WTC11 (cell line): ENCODE measurements at regions not wholly inside any gene's neighbourhood (a gene's known extent, or its start where the extent isn't known, plus 50 kb on each side); places are given as distances from the start of the nearest gene placed in this dataset.

Experiments
- ATAC-seq: fragments of 200-7000 bp; cut with Tn5 transposase; 2 replicates; pipeline ENCODE4 v1.10.0; 2021; ENCODE audit warnings: mild to moderate bottlenecking, moderate library complexity
- CTCF ChIA-PET: fragments of 300-600 bp; sonication (Branson Sonifier 250); formaldehyde crosslinking; loops from one replicate; lab custom pipeline; 2021; ENCODE audit warnings: antibody characterized with exemption; lab: Charles Lee
- POLR2A ChIA-PET: fragments of 350-600 bp; sonication (Branson Sonifier 250); formaldehyde crosslinking; loops from one replicate; lab custom pipeline; 2021; ENCODE audit warnings: antibody characterized with exemption; lab: Charles Lee
- DNase-seq: peaks from one replicate; pipeline ENCODE4 v3.0.0; 2021; ENCODE audit warnings: low spot score
- H3K27ac Mint-ChIP-seq: 2 replicates; pipeline ENCODE4 v1.8.0; 2021; ENCODE audit warnings: mixed read lengths
- H3K27me3 Mint-ChIP-seq: 2 replicates; pipeline ENCODE4 v1.8.0; 2021; ENCODE audit warnings: low read depth, mild to moderate bottlenecking, moderate library complexity, mixed read lengths
- H3K36me3 Mint-ChIP-seq: 2 replicates; pipeline ENCODE4 v1.8.0; 2021; ENCODE audit warnings: mixed read lengths
- H3K4me1 Mint-ChIP-seq: 2 replicates; pipeline ENCODE4 v1.8.0; 2022; ENCODE audit warnings: mixed read lengths
- H3K4me3 Mint-ChIP-seq: 2 replicates; pipeline ENCODE4 v1.8.0; 2021; ENCODE audit warnings: mild to moderate bottlenecking, moderate library complexity, mixed read lengths
- H3K9me3 Mint-ChIP-seq: 2 replicates; pipeline ENCODE4 v1.8.0; 2021; ENCODE audit warnings: mixed read lengths
- E2F1 ChIP-seq: sonication (generic); formaldehyde crosslinking; IDR thresholded peaks from 2 replicates; pipeline ENCODE4 v1.8.0; 2022; ENCODE audit warnings: mild to moderate bottlenecking, missing genetic modification reagents
- E2F4 ChIP-seq: sonication (generic); formaldehyde crosslinking; IDR thresholded peaks from 2 replicates; pipeline ENCODE4 v1.8.1; 2022; ENCODE audit warnings: low read depth, mild to moderate bottlenecking, moderate library complexity, missing genetic modification reagents, borderline replicate concordance
- GRHL2 ChIP-seq: fragments of 250-450 bp; sonication (Bioruptor Pico); IDR thresholded peaks from 2 replicates; pipeline ENCODE4 v1.8.0; 2022; ENCODE audit warnings: mild to moderate bottlenecking, moderate library complexity; ENCODE audit not compliant: insufficient replicate concordance, severe bottlenecking
- HMGXB4 ChIP-seq: sonication (generic); formaldehyde crosslinking; IDR thresholded peaks from 2 replicates; pipeline ENCODE4 v1.8.1; 2023; ENCODE audit warnings: mild to moderate bottlenecking, moderate library complexity, missing genetic modification reagents
- PRRX2 ChIP-seq: fragments of 250-450 bp; sonication (Bioruptor Pico); IDR thresholded peaks from 2 replicates; pipeline ENCODE4 v1.8.0; 2021; ENCODE audit warnings: mild to moderate bottlenecking
- SMAD4 ChIP-seq: sonication (generic); formaldehyde crosslinking; IDR thresholded peaks from 2 replicates; pipeline ENCODE4 v1.8.0; 2022; ENCODE audit warnings: mild to moderate bottlenecking, missing genetic modification reagents
- SP1 ChIP-seq: sonication (generic); formaldehyde crosslinking; conservative IDR thresholded peaks from 2 replicates; pipeline ENCODE4 v1.8.1; 2022; ENCODE audit warnings: missing genetic modification reagents
- TEAD4 ChIP-seq: sonication (generic); formaldehyde crosslinking; IDR thresholded peaks from 2 replicates; pipeline ENCODE4 v1.8.0; 2022; ENCODE audit warnings: mild to moderate bottlenecking, missing genetic modification reagents
- ZNF263 ChIP-seq: sonication (generic); formaldehyde crosslinking; IDR thresholded peaks from 2 replicates; pipeline ENCODE4 v1.8.1; 2022; ENCODE audit warnings: low read depth, mild to moderate bottlenecking, moderate library complexity, missing genetic modification reagents
- ZNF396 ChIP-seq: fragments of 250-450 bp; sonication (Bioruptor Pico); IDR thresholded peaks from 2 replicates; pipeline ENCODE4 v1.8.0; 2021; ENCODE audit warnings: mild to moderate bottlenecking, moderate library complexity, borderline replicate concordance
- TF ChIP-seq, protein P1 (sequence below): sonication (generic); formaldehyde crosslinking; conservative IDR thresholded peaks from 2 replicates; pipeline ENCODE4 v1.8.1; 2023; ENCODE audit warnings: mild to moderate bottlenecking, low read depth, missing genetic modification reagents, moderate library complexity
- TF ChIP-seq, protein P2 (sequence below): sonication (generic); formaldehyde crosslinking; IDR thresholded peaks from 2 replicates; pipeline ENCODE4 v1.8.1; 2023; ENCODE audit warnings: mild to moderate bottlenecking, missing genetic modification reagents, moderate library complexity
- TF ChIP-seq, protein P3 (sequence below): fragments of 200-600 bp; IDR thresholded peaks from 2 replicates; pipeline ENCODE4 v1.8.0; 2022; ENCODE audit warnings: antibody characterized with exemption

GRCh38 chr13:50610238-50610637 lies 233.3 kb downstream of the DLEU7 start:
- DNase-seq (no peak), ATAC-seq (no peak)
- H3K27me3 Mint-ChIP-seq: no peaks in the 10 kb centered on the region
- no peak for TF ChIP-seq ZNF263 (CRISPR knock-in tag)
- TF ChIP-seq HMGXB4 (CRISPR knock-in tag): no peak
- TF ChIP-seq TEAD4 (CRISPR knock-in tag): no peak
- H3K4me1 Mint-ChIP-seq: peaks cover 5% of the 10 kb centered on the region
- H3K36me3 Mint-ChIP-seq: no peaks in the 10 kb centered on the region
- ChIA-PET POLR2A (no interaction called here), CTCF (no interaction called here)
- H3K9me3 Mint-ChIP-seq: peaks cover 6% of the 10 kb centered on the region
- H3K27ac Mint-ChIP-seq: no peak overlapping the region
- no peak overlapping the region for H3K4me3 Mint-ChIP-seq

- DNase-seq (no peak), ATAC-seq (no peak)
- no peaks in the 10 kb centered on the region for H3K27me3 Mint-ChIP-seq
- ChIA-PET CTCF (no interaction called here), POLR2A (no interaction called here)
- peaks cover 5% of the 10 kb centered on the region for H3K4me1 Mint-ChIP-seq
- H3K9me3 Mint-ChIP-seq: peaks cover 5% of the 10 kb centered on the region
- no peak overlapping the region for H3K4me3 Mint-ChIP-seq
- no peak overlapping the region for H3K27ac Mint-ChIP-seq
- H3K36me3 Mint-ChIP-seq: no peaks in the 10 kb centered on the region
- TF ChIP-seq, protein P1, sequence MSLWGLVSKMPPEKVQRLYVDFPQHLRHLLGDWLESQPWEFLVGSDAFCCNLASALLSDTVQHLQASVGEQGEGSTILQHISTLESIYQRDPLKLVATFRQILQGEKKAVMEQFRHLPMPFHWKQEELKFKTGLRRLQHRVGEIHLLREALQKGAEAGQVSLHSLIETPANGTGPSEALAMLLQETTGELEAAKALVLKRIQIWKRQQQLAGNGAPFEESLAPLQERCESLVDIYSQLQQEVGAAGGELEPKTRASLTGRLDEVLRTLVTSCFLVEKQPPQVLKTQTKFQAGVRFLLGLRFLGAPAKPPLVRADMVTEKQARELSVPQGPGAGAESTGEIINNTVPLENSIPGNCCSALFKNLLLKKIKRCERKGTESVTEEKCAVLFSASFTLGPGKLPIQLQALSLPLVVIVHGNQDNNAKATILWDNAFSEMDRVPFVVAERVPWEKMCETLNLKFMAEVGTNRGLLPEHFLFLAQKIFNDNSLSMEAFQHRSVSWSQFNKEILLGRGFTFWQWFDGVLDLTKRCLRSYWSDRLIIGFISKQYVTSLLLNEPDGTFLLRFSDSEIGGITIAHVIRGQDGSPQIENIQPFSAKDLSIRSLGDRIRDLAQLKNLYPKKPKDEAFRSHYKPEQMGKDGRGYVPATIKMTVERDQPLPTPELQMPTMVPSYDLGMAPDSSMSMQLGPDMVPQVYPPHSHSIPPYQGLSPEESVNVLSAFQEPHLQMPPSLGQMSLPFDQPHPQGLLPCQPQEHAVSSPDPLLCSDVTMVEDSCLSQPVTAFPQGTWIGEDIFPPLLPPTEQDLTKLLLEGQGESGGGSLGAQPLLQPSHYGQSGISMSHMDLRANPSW: no peak
- no peak for TF ChIP-seq ZNF396 (CRISPR knock-in tag)
Measured at GRCh38 chr13:50611117-50611781, 232.2 kb downstream of the DLEU7 start.

GRCh38 chr13:50612717-50613116 lies 230.8 kb downstream of the DLEU7 start:
- H3K27me3 Mint-ChIP-seq: no peaks in the 10 kb centered on the region
- no peaks in the 10 kb centered on the region for H3K9me3 Mint-ChIP-seq
- CTCF ChIA-PET: no interaction called here
- ATAC-seq: no peak
- POLR2A ChIA-PET: interaction anchor here (0.6 kb wide), 1 partner anchor 103 kb away, joined by 4 read pairs; no protein-coding TSS in a partner anchor
- H3K27ac Mint-ChIP-seq: no peak overlapping the region
- peaks cover 10% of the 10 kb centered on the region for H3K4me1 Mint-ChIP-seq
- TF ChIP-seq, protein P1: no peak
- no peak for TF ChIP-seq E2F1
- no peak for TF ChIP-seq E2F4
- TF ChIP-seq, protein P2, sequence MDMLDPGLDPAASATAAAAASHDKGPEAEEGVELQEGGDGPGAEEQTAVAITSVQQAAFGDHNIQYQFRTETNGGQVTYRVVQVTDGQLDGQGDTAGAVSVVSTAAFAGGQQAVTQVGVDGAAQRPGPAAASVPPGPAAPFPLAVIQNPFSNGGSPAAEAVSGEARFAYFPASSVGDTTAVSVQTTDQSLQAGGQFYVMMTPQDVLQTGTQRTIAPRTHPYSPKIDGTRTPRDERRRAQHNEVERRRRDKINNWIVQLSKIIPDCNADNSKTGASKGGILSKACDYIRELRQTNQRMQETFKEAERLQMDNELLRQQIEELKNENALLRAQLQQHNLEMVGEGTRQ: no peak
- no peak for TF ChIP-seq PRRX2 (CRISPR knock-in tag)
- no peak for TF ChIP-seq SMAD4 (CRISPR knock-in tag)
- no peak for TF ChIP-seq GRHL2 (CRISPR knock-in tag)
- TF ChIP-seq SP1: no peak
- TF ChIP-seq, protein P3, sequence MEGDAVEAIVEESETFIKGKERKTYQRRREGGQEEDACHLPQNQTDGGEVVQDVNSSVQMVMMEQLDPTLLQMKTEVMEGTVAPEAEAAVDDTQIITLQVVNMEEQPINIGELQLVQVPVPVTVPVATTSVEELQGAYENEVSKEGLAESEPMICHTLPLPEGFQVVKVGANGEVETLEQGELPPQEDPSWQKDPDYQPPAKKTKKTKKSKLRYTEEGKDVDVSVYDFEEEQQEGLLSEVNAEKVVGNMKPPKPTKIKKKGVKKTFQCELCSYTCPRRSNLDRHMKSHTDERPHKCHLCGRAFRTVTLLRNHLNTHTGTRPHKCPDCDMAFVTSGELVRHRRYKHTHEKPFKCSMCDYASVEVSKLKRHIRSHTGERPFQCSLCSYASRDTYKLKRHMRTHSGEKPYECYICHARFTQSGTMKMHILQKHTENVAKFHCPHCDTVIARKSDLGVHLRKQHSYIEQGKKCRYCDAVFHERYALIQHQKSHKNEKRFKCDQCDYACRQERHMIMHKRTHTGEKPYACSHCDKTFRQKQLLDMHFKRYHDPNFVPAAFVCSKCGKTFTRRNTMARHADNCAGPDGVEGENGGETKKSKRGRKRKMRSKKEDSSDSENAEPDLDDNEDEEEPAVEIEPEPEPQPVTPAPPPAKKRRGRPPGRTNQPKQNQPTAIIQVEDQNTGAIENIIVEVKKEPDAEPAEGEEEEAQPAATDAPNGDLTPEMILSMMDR: no peak
- DNase-seq: no peak
- H3K4me3 Mint-ChIP-seq: no peak overlapping the region
- H3K36me3 Mint-ChIP-seq: no peaks in the 10 kb centered on the region
